ENCODE measurements at regions not wholly inside any gene's neighbourhood (a gene's known extent, or its start where the extent isn't known, plus 50 kb on each side); places are given as distances from the start of the nearest gene placed in this dataset.

- FAIRE-seq (no peak), ATAC-seq (peak; percentile 12), DNase-seq (ENCODE audit: low spot score) (no peak)
- Histone ChIP-seq H2AFZ (ENCODE audit: low read length) (no peak overlapping the region), H3K79me2 (ENCODE audit: insufficient read depth, low read length) (no peaks in the 10 kb centered on the region), H3K4me3 (replicated peaks in 1 of 3; ENCODE audit: insufficient read depth in 1 of 3, low read depth in 2 of 3, low read length in 3 of 3) (no peak overlapping the region), H3K27me3 (ENCODE audit: control insufficient read depth in 1 of 2, insufficient read depth in 2 of 2, low read length in 2 of 2) (no peaks in the 10 kb centered on the region), H3K4me1 (ENCODE audit: insufficient read depth, low read length) (peaks cover 29% of the 10 kb centered on the region), H4K20me1 (ENCODE audit: insufficient read depth, low read length) (no peaks in the 10 kb centered on the region), H3K36me3 (replicated peaks in 1 of 2; ENCODE audit: control insufficient read depth in 1 of 2, insufficient read depth in 2 of 2, low read length in 2 of 2) (peaks cover 0 to 4% of the 10 kb centered on the region in 2 experiments; a peak in 1 of 5 replicates), H3K9me3 (ENCODE audit: low read length) (no peaks in the 10 kb centered on the region), H3K4me2 (ENCODE audit: low read depth, low read length) (no peak overlapping the region), H3K27ac (ENCODE audit: extremely low read length, insufficient read depth, low read length) (no peak overlapping the region), H3K9ac (ENCODE audit: insufficient read depth, low read depth, low read length) (no peak overlapping the region)
- TF ChIP-seq KLF11 (CRISPR knock-in tag; IDR thresholded peaks at IDR 0.05) (no peak), MAFG (CRISPR knock-in tag; IDR thresholded peaks at IDR 0.05) (no peak), AKAP8 (CRISPR knock-in tag; IDR thresholded peaks at IDR 0.05) (no peak), ZFYVE20 (CRISPR knock-in tag; IDR thresholded peaks at IDR 0.05; ENCODE audit: borderline replicate concordance, low read depth) (no peak), ZNF280B (CRISPR knock-in tag; IDR thresholded peaks at IDR 0.05; ENCODE audit: borderline replicate concordance) (no peak), HDAC2 (CRISPR knock-in tag; IDR thresholded peaks at IDR 0.05) (no peak), ZNF784 (CRISPR knock-in tag; IDR thresholded peaks at IDR 0.05; ENCODE audit: borderline replicate concordance) (no peak), ZFP62 (CRISPR knock-in tag; IDR thresholded peaks at IDR 0.05) (no peak), ARNTL (CRISPR knock-in tag; IDR thresholded peaks at IDR 0.05) (no peak), ZEB1 (IDR thresholded peaks at IDR 0.05; ENCODE audit: insufficient replicate concordance, low read depth) (no peak), MEIS1 (CRISPR knock-in tag; IDR thresholded peaks at IDR 0.05; ENCODE audit: borderline replicate concordance) (no peak), MED8 (CRISPR knock-in tag; IDR thresholded peaks at IDR 0.05; ENCODE audit: insufficient replicate concordance) (no peak), GFI1 (CRISPR knock-in tag; IDR thresholded peaks at IDR 0.05; ENCODE audit: borderline replicate concordance) (no peak), GATAD1 (CRISPR knock-in tag; IDR thresholded peaks at IDR 0.05) (no peak), MED13 (CRISPR knock-in tag; IDR thresholded peaks at IDR 0.05) (no peak), ZNF296 (CRISPR knock-in tag; conservative IDR thresholded peaks at IDR 0.05) (no peak), ZNF589 (CRISPR knock-in tag; conservative IDR thresholded peaks at IDR 0.05) (no peak), NFRKB (IDR thresholded peaks at IDR 0.05) (no peak)
- BruUV-seq (replicated peaks) = no TSS peak
- in situ Hi-C loops (cut with HindIII; ENCODE audit: extremely low pct_ligation_motif_present, low pct_unique_long_range_greater_than_20kb) = no loop called here
- ChIA-PET CTCF (ENCODE audit: low intra/inter-chr PET ratio, low total read pairs) (no interaction called here), POLR2A (interaction anchor here (1.2 kb wide), 1 partner anchor 53 kb away, joined by 6 read pairs; no protein-coding TSS in a partner anchor)
- intact Hi-C loops (cut with micrococcal nuclease; ENCODE audit: unreplicated experiment) = no loop called here
- 61% methylated on average over 9 of the region's 9 CpGs for WGBS (ENCODE audit: low lambda C conversion rate)
Observed at GRCh38 chr17:77504652-77505155, 363.9 kb downstream of the SEC14L1 start.

Measured in HepG2 (cell line).